Mesodermal cell (in vitro differentiated cells): ENCODE measurements at regions not wholly inside any gene's neighbourhood (a gene's known extent, or its start where the extent isn't known, plus 50 kb on each side); places are given as distances from the start of the nearest gene placed in this dataset.
A peak's percentile ranks its signal among the peaks of the same experiment; 100 is the strongest.
"Not testable (repeated sequence)": the region's sequence is repeated elsewhere in the genome, so short reads cannot be mapped to it uniquely, and the experiment has no call there.

Experiments used
- H3K27ac ChIP-seq: 2 replicates; pipeline ENCODE4 v1.7.0; 2013; ENCODE audit warnings: mild to moderate bottlenecking, low read depth, low read length, moderate library complexity; ENCODE audit not compliant: severe bottlenecking
- H3K36me3 ChIP-seq: 2 replicates; pipeline ENCODE4 v1.7.1; 2013; ENCODE audit warnings: mild to moderate bottlenecking, low read length, moderate library complexity; ENCODE audit not compliant: control insufficient read depth, insufficient read depth
- H3K4me1 ChIP-seq: one replicate; pipeline ENCODE4 v1.7.1; 2013; ENCODE audit warnings: mild to moderate bottlenecking, low read length; ENCODE audit not compliant: insufficient read depth, control insufficient read depth, poor library complexity, severe bottlenecking
- H3K4me3 ChIP-seq: 2 replicates; pipeline ENCODE4 v1.7.0; 2013; ENCODE audit warnings: low read length, control low read depth, mild to moderate bottlenecking; ENCODE audit not compliant: insufficient read depth, poor library complexity, severe bottlenecking; ENCODE audit errors: extremely low read depth
- H3K9me3 ChIP-seq: 2 replicates; pipeline ENCODE4 v1.7.1; 2013; ENCODE audit warnings: mild to moderate bottlenecking, low read length, moderate library complexity; ENCODE audit not compliant: control insufficient read depth
- WGBS, 2 experiments: methylation state at CpG; one replicate each; pipeline ENCODE4 v1.1.5; 2013; ENCODE audit warnings: missing lambda C conversion rate in 2 of 2; ENCODE audit not compliant: insufficient coverage in 2 of 2; 5-methylcytosine and 5-hydroxymethylcytosine counted together

DNA sequence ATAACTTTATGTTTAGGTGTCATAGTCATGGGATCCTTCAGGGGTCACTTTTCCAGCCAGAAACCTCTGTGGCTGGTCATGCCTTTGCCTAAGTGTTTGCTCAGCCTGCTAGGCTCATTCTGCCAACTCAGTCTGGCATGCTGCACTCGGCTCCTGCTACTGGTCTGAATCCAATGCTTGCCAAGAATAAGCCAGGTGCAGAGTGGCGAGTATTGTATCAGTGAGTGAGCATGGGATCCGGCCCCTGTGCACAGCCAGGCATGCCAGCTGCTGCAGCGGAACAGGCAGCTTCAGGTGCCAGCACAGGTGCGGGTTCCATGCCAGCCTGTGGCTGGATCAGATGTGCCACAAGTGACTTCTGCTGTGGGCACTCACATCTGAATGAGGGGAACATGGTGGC, 1269.3 kb upstream of the CNTN5 start:
- no peak overlapping the region for H3K4me3 ChIP-seq
- no peaks in the 10 kb centered on the region for H3K36me3 ChIP-seq
- WGBS, 2 experiments, result 92% methylated on average over 4 to 5 of the region's 5 CpGs
- no peaks in the 10 kb centered on the region for H3K9me3 ChIP-seq
- H3K27ac ChIP-seq, result no peak overlapping the region
- H3K4me1 ChIP-seq, result no peaks in the 10 kb centered on the region

DNA sequence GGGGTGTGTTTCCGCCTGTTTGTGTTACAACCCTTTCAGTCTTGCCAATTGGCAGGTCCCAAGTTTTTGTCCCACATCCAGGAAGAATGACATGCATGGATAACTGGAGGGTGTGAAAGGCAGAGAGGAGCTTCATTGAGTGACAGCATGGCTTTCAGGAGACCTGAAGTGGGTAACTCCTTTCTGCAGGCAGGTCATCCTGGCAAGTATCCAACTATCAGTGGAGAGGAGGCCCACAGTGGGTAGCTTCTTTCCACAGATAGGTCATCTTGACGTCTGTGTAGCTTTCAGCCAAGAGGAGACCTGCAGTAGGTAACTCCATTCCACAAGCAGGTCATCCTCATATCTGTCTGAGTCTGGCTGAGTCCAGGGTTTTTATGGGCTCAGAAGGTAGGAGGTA, 1268.8 kb upstream of the CNTN5 start:
- no peaks in the 10 kb centered on the region for H3K9me3 ChIP-seq
- H3K4me3 ChIP-seq, result no peak overlapping the region
- no peaks in the 10 kb centered on the region for H3K36me3 ChIP-seq
- 100% methylated on average over 1 of the region's 2 CpGs; no CpG with 5 or more reads in 1 of the 2 experiments for WGBS, 2 experiments
- H3K27ac ChIP-seq, result no peak overlapping the region
- peaks cover 2% of the 10 kb centered on the region for H3K4me1 ChIP-seq

DNA sequence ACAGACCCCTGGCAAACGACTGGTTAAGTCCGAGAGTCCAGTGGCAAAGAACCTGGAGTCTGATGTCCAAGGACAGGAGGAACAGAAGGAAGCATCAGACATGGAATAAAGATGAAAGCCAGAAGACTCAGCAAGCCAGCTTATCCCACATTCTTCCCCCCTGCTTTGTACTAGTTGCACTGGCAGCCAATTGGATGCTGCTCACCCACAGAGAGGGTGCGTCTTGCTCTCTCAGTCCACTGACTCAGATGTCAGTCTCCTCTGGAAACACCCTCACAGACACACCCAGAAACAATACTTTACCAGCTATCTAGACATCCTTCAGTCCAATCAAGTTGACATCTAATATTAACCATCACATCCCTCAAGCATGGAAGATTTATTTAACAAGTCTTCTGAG, 1265.8 kb upstream of the CNTN5 start:
- Histone ChIP-seq H3K9me3 (no peaks in the 10 kb centered on the region), H3K36me3 (no peaks in the 10 kb centered on the region), H3K4me1 (peaks cover 2% of the 10 kb centered on the region), H3K4me3 (no peak overlapping the region), H3K27ac (no peak overlapping the region)
- 80 to 84% methylated on average over 3 of the region's 3 CpGs for WGBS, 2 experiments

DNA sequence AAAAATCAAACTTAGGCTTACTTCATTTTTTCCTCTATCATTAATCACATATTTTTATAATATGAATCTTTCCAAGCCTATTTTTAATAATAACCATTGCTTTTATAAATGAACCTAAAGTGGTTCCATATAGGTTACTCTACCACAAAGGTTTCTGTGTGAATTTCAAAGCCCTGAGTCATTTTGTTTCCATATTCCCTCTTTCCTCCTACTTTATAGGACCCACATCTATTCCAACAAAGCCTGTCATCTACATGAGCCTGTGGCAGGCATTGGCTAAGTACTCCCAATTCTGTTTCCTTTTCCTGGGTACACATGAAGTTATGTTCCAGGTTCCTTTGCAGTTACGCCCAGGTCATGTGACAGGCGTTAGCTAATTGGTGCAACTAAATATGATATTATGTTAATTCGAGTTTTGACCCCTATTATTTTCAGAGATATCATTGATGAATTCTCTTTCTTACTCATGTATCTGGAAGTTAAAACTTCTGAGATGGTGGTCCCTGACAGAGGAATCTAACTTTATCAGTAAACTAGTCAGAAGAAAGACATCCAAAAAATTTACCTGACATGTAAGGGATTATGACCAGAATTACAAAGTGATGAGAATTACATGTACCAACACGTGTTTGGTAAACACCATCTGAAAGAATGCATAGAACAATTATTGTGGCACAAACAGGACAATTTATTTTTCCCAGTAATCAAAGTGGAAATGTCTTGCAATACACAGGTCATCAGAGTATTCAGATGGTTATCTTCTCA, 1264.0 kb upstream of the CNTN5 start:
- Histone ChIP-seq H3K27ac (peak overlapping the region; percentile 13), H3K9me3 (no peaks in the 10 kb centered on the region), H3K4me3 (no peak overlapping the region), H3K36me3 (no peaks in the 10 kb centered on the region), H3K4me1 (peaks cover 2% of the 10 kb centered on the region)
- WGBS, 2 experiments, result no CpG with 5 or more reads among the region's 4 CpGs

DNA sequence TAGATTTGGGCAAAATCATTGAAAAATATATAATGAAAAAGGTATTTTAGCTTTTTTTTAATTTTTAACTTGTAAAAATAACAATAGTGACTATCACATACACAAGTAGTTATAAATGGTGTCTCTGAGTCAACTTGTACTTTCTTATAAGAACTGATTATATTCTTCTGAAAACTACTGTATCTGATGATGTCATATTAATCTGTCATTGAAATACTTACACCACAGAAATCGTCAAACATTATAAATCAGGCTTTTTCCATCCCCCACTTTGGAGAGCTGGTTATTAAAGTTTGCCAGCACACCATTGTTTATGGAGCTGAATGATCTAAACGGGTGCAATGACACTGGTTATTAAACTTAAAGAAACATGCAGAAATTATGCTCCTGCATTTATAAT, 1259.6 kb upstream of the CNTN5 start:
- no peak overlapping the region for H3K4me3 ChIP-seq
- H3K27ac ChIP-seq, result no peak overlapping the region
- H3K9me3 ChIP-seq, result no peaks in the 10 kb centered on the region
- no peaks in the 10 kb centered on the region for H3K36me3 ChIP-seq
- H3K4me1 ChIP-seq, result peaks cover 2% of the 10 kb centered on the region
- no CpG with 5 or more reads among the region's 2 CpGs for WGBS, 2 experiments

DNA sequence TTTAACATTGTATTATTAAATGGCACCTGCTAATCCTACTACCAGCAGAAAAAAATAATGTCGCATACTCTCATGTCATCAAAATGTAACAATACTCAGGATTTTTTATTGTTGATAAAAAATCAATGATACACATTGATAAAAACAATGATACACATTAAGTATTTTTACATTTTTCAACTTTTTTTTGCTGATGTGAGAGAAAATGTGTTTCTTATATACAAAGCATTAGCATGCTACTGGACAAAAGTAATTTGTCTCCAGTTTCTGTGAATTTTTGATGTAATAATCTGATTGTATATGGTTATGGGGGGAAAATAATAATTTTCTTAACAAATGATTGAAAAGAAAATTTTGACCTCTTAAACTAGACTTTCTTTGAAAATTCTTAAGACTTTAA, 1256.6 kb upstream of the CNTN5 start:
- WGBS, 2 experiments, result no CpG with 5 or more reads among the region's 1 CpG
- H3K9me3 ChIP-seq, result no peaks in the 10 kb centered on the region
- no peak overlapping the region for H3K4me3 ChIP-seq
- no peaks in the 10 kb centered on the region for H3K4me1 ChIP-seq
- H3K36me3 ChIP-seq, result no peaks in the 10 kb centered on the region
- H3K27ac ChIP-seq, result no peak overlapping the region

DNA sequence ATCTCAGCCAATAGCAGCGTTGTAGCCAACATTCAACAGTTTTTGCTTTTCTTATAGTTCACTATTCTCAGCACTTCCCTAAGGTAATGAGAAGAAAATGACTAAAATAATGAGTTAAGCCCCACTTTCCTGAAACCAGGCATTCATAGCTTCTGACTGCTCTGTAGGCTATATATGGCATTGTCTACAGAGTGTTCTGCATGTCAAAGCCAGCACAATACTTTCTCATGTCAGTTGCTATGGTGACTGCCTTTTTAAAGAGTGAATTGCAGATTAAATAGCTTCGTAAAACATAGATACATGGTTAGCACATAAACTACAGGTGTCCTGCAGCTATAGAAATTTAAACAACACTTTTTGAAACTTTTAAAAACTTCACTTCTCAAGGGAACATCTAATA, 1256.1 kb upstream of the CNTN5 start:
- WGBS, 2 experiments, result 83% methylated on average over 1 of the region's 2 CpGs; no CpG with 5 or more reads in 1 of the 2 experiments
- Histone ChIP-seq H3K4me3 (no peak overlapping the region), H3K9me3 (no peaks in the 10 kb centered on the region), H3K27ac (no peak overlapping the region), H3K36me3 (no peaks in the 10 kb centered on the region), H3K4me1 (no peaks in the 10 kb centered on the region)

DNA sequence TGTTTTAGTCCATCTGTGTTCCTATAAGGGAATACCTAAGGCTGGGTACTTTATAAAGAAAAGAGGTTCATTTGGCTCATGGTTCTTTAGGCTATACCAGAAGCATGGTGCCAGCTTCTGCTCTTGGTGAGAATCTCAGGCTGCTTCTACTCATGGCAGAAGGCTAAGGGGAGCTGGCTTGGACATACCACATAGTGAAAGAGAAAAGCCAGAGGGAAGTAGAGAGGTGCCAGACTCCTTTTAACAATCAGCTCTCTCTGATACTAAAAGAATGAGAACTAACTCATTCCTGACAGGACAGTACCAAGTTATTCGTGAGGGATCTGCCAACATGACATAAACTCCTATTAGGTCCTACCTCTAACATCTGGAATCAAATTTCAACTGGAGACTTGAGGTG, 1250.2 kb upstream of the CNTN5 start:
- 67% methylated on average over 1 of the region's 1 CpG; no CpG with 5 or more reads in 1 of the 2 experiments for WGBS, 2 experiments
- Histone ChIP-seq H3K4me1 (no peaks in the 10 kb centered on the region), H3K9me3 (no peaks in the 10 kb centered on the region), H3K36me3 (no peaks in the 10 kb centered on the region), H3K4me3 (no peak overlapping the region), H3K27ac (no peak overlapping the region)

DNA sequence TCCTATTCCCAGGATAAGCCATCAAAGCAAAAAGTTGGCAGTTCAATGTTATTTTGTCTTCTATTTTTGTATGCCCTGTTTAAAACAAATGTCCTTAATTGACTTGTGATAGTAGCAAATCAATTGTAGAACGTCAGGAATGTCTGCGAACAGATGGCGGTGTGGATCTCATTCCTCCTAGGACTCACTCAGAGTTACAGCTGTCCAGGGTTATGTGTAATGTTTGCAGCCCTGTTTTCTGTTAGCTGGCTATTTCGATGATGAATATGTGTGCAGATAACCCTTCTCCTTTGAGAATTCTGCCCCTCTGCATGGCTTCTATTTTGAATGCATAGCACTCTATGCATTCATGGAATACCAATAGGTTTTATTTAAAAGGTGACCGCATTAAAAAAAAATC, 1248.0 kb upstream of the CNTN5 start:
- Histone ChIP-seq H3K4me1 (no peaks in the 10 kb centered on the region), H3K4me3 (no peak overlapping the region), H3K36me3 (no peaks in the 10 kb centered on the region), H3K9me3 (no peaks in the 10 kb centered on the region), H3K27ac (no peak overlapping the region)
- WGBS, 2 experiments, result 90 to 100% methylated on average over 1 to 2 of the region's 5 CpGs

DNA sequence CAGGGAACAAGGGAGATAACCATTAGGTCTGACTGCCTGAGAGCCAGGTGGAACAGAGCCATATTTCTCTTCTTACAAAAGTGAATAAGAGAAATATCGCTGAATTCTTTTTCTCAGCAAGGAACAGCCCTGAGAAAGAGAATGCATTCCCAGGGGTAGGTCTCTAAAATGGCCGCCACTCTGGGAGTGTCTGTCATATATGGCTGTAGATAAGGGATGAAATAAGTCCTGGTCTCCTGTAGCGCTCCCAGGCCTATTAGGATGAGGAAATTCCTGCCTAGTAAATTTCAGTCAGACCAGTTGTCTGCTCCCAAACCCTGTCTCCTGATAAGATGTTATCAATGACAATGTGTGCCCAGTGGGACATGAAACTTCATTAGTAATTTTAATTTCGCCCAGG, 1236.4 kb upstream of the CNTN5 start:
- not testable (repeated sequence) for H3K27ac ChIP-seq, H3K4me3 ChIP-seq, H3K9me3 ChIP-seq, H3K4me1 ChIP-seq, H3K36me3 ChIP-seq
- 90 to 100% methylated on average over 1 of the region's 4 CpGs for WGBS, 2 experiments

DNA sequence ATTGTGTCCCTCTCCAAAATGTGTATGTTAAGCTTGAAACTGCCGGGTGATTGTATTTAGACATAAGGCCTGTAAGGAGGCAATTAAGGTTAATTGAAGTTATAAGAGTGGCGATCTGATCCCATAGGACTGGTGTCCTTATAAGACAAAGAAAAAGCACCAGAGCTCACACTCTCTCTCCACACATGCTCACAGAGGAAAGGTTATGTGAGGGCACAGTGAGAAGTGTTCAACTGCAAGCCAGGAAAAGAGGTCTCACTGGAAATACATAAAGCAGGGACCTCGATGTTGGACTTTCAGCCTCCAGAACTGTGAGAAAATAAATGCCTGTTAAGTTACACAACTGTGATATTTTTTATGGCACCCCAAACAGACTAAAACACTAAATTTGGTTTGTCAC, 1233.8 kb upstream of the CNTN5 start:
- H3K4me3 ChIP-seq, result no peak overlapping the region
- no peaks in the 10 kb centered on the region for H3K4me1 ChIP-seq
- peaks cover 3% of the 10 kb centered on the region for H3K9me3 ChIP-seq
- 67 to 88% methylated on average over 1 of the region's 3 CpGs for WGBS, 2 experiments
- H3K36me3 ChIP-seq, result no peaks in the 10 kb centered on the region
- no peak overlapping the region for H3K27ac ChIP-seq
